ENCODE measurements at regions not wholly inside any gene's neighbourhood (a gene's known extent, or its start where the extent isn't known, plus 50 kb on each side); places are given as distances from the start of the nearest gene placed in this dataset.
A peak's percentile ranks its signal among the peaks of the same experiment; 100 is the strongest.

DNA sequence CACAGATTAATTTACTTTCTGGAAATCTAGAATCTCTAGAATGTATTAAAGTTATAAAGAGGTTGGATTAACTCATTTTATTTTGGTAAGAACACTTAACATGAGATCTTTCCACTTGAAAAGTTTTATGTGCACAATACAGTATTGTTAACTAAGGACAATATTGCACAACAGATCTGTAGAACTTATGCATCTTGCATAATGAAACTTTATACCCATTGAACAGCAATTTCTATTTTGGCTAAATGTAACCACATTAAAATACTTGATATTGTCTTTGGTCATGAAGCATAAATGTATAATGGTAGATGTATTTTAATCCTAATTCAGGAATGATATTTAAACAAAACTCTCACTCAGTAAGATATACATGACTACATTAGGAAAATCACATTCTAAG lies 203.8 kb downstream of the SNX19 start:
- TF ChIP-seq, protein P1, sequence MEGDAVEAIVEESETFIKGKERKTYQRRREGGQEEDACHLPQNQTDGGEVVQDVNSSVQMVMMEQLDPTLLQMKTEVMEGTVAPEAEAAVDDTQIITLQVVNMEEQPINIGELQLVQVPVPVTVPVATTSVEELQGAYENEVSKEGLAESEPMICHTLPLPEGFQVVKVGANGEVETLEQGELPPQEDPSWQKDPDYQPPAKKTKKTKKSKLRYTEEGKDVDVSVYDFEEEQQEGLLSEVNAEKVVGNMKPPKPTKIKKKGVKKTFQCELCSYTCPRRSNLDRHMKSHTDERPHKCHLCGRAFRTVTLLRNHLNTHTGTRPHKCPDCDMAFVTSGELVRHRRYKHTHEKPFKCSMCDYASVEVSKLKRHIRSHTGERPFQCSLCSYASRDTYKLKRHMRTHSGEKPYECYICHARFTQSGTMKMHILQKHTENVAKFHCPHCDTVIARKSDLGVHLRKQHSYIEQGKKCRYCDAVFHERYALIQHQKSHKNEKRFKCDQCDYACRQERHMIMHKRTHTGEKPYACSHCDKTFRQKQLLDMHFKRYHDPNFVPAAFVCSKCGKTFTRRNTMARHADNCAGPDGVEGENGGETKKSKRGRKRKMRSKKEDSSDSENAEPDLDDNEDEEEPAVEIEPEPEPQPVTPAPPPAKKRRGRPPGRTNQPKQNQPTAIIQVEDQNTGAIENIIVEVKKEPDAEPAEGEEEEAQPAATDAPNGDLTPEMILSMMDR (conservative IDR thresholded peaks at IDR 0.05; ENCODE audit: low read length), result no peak
- H3K4me3 ChIP-seq (ENCODE audit: low read length), result no peak overlapping the region
- no peak for DNase-seq (ENCODE audit: low read depth)

DNA sequence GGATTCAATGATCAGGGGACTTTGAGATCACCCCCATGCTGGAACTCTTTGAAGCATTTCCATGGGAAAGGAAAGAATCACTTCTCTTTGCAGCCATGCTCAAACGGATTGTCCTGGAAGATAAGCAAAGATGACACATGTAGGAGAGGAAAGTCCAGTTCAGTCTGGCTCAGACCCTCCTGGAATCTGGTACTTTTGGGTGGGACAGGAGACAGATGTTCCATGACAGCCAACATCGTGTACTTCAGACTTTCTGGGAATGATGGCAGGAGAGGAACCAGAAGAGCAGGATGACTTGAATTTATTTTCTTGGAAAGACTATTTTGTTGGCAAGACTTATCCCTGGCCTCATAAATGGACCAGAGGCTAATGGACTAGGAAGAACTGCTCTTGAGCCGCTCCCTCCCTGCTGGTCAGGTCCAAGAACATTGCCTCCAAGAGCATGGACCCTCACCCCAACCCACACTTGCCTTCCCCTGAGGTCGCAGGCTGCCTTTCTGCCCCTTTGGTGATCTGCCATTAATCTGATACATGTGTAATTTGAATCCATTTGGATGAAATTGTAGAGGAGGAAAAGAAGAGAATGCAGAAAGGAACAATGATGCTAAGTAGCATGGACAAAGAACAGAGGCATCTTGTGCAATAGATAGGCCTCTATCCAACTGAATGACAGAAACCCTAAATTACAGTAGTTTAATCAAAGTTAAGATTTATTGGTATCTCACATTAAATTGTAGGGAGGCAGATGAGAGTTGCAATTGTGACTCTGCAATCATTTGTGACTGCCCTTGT lies 201.0 kb downstream of the SNX19 start:
- no peak for DNase-seq (ENCODE audit: low read depth)
- TF ChIP-seq, protein P1 (conservative IDR thresholded peaks at IDR 0.05; ENCODE audit: low read length), result no peak
- H3K4me3 ChIP-seq (ENCODE audit: low read length), result no peak overlapping the region

DNA sequence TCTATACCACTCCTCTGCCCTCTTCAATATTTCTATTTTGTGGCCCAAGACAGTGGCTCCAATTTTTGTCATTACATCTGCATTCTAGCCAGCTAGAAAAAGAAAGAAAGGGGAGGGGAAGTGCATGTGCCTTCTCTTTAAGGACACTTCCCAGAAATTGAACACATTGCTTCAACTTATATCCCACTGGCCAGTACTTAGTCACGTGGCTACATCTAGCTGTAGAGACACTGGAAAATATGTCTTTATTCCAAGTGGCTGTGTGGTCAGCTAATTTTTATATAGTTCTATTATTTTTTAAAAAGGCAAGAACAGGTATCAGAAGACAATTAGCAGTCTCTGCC lies 200.4 kb downstream of the SNX19 start:
- TF ChIP-seq, protein P1 (conservative IDR thresholded peaks at IDR 0.05; ENCODE audit: low read length), result no peak
- H3K4me3 ChIP-seq (ENCODE audit: low read length), result no peak overlapping the region
- no peak for DNase-seq (ENCODE audit: low read depth)

DNA sequence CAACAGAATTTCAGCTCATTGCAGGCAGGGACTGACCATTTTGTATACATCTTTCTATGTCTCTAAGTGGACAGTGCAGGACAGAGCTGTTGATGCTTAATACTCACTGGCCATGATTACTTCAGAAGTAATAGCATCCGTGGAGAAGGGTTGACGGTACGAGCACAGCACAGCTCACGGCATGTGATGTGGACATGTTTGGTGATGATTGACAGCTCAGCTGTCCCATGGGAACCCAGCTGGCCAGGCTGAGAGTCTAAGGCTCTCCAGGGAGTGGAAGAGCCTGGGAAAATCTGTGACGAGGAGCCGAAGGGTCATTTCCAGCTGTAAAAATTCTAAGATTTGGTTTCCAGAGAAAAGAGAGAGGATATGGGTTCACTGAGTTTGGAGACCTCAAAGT lies 198.2 kb downstream of the SNX19 start:
- H3K4me3 ChIP-seq (ENCODE audit: low read length), result no peak overlapping the region
- TF ChIP-seq, protein P1 (conservative IDR thresholded peaks at IDR 0.05; ENCODE audit: low read length), result no peak
- DNase-seq (ENCODE audit: low read depth), result no peak

DNA sequence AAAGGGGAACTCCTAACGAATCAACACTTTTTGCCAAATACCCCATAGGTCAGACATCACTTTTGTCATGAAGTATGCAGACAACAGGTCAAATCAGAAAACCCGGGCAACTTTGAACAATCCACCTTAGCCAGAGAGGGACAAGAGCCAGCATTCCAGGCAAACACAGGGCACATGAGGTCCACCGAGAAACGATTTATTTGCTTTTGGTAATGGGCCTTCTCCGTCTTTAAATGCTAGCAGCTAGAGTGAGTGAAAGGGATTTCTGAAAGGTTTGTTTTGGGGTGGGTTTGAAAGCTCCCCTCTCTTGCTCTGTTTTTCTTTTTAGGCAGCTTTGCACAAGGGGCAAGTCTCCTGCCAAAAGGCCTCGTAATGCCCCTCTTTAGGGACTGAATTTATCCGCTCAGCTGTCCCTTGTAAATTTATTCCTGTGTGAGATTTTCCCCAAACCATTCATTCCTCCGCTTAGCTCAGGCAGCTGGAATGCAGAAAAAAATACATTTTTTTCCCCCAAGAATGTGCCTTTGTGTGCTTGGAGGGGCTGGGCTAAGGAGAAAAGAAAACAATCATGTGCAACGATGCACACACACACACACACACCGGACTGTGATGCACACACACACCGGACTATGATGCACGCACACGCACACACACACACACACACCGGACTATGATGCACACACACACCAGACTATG lies 196.9 kb downstream of the SNX19 start:
- DNase-seq (ENCODE audit: low read depth), result peak; percentile 75
- H3K4me3 ChIP-seq (ENCODE audit: low read length), result no peak overlapping the region
- TF ChIP-seq, protein P1 (conservative IDR thresholded peaks at IDR 0.05; ENCODE audit: low read length), result no peak

DNA sequence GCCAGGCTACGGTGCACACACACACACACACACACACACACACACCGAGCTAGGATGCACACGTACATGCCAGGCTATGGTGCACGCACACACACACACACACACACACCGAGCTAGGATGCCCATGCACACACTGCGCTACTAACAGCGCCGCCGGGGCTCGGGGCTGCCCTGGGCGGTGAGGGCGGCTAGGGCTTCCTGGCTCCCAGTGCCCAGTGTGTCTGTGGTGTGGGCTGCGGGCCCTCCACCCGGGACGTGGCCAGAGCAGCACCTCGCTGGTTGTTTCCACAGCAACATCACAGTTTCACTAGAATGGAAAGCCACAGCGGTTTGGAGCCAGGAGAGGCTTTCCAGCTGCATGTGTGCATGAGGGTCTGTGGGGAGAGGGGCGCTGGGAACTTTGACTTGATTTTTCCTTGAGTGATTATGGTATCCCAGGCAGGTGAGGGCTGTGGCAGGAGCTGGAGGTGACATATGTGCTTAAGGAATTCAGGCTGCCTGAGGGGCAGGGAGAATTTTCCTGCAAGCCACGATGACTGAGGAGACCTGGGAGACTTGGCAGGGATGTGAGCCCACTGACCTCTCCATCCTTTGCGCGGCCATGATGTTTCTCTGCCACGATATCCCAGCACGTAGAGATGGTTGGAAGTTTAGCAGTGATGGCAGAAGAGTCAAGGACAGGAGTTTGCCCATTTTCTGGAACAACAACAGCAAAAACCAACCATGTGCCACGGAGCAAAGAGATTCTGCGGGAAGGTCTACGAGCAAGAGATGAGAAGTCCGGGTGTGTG lies 195.9 kb downstream of the SNX19 start:
- H3K4me3 ChIP-seq (ENCODE audit: low read length), result no peak overlapping the region
- no peak for DNase-seq (ENCODE audit: low read depth)
- TF ChIP-seq, protein P1 (conservative IDR thresholded peaks at IDR 0.05; ENCODE audit: low read length), result no peak

Data from AG10803 (cell line).